Upper lobe of left lung (tissue), 4 donors: ENCODE measurements at regions not wholly inside any gene's neighbourhood (a gene's known extent, or its start where the extent isn't known, plus 50 kb on each side); places are given as distances from the start of the nearest gene placed in this dataset.

Experiments used
- EP300 ChIP-seq, 4 donors: sonication (generic); formaldehyde crosslinking; IDR thresholded peaks; one replicate each; pipeline ENCODE4 v1.5.1; 2017; ENCODE audit warnings: antibody characterized with exemption in 4 of 4, control low read depth in 2 of 4
- TF ChIP-seq, protein P1 (sequence below), 6 experiments: fragments of 450-650 bp in 4 of 6; fragments of 200-600 bp in 2 of 6; sonication (generic) in 2 of 6; IDR thresholded peaks; one replicate each; pipeline ENCODE4 v1.5.1; 2016 to 2019; ENCODE audit warnings: antibody characterized with exemption in 6 of 6

DNA sequence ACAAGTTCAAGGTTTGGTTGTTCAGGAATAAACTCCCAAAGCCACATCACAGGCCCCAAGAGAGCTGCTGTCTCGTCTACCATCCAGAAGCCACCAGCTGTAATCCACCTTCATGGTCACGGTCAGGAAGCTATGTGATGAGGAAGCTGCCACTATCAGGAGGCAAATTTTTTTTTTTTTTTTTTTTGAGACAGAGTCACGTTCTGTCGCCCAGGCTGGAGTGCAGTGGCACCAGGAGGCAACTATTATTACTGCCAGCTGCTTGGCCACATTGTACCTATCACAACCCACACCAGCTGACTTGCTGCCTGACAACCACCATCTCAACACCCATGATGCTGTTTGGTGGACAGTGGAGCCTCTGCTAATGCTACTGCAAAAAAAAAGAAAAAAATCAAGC, 124.1 kb downstream of the OMA1 start:
- no peak for TF ChIP-seq EP300 (IDR thresholded peaks at IDR 0.05)
- TF ChIP-seq, protein P1, sequence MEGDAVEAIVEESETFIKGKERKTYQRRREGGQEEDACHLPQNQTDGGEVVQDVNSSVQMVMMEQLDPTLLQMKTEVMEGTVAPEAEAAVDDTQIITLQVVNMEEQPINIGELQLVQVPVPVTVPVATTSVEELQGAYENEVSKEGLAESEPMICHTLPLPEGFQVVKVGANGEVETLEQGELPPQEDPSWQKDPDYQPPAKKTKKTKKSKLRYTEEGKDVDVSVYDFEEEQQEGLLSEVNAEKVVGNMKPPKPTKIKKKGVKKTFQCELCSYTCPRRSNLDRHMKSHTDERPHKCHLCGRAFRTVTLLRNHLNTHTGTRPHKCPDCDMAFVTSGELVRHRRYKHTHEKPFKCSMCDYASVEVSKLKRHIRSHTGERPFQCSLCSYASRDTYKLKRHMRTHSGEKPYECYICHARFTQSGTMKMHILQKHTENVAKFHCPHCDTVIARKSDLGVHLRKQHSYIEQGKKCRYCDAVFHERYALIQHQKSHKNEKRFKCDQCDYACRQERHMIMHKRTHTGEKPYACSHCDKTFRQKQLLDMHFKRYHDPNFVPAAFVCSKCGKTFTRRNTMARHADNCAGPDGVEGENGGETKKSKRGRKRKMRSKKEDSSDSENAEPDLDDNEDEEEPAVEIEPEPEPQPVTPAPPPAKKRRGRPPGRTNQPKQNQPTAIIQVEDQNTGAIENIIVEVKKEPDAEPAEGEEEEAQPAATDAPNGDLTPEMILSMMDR (IDR thresholded peaks at IDR 0.05), result no peak
